Left lung (tissue), 4 donors: ENCODE measurements at regions not wholly inside any gene's neighbourhood (a gene's known extent, or its start where the extent isn't known, plus 50 kb on each side); places are given as distances from the start of the nearest gene placed in this dataset.

Source experiments
- ATAC-seq: fragments of 200-7000 bp; cut with Tn5 transposase; one replicate; pipeline ENCODE4 v1.9.1; 2020; ENCODE audit warnings: moderate library complexity
- DNase-seq, 4 donors: peaks; one replicate each; pipeline ENCODE4 v3.0.0-alpha.2; 2013 to 2020
- H3K27ac ChIP-seq, 2 donors: fragments of 200-600 bp; sonication (generic) in 1 of 2; one replicate each; pipeline versions ENCODE4 v1.5.0 to v1.8.0; 2020 to 2021
- H3K27me3 ChIP-seq, 2 donors: fragments of 200-600 bp; sonication (generic) in 1 of 2; one replicate each; pipeline versions ENCODE4 v1.5.0 to v1.8.0; 2020 to 2021
- H3K36me3 ChIP-seq, 2 donors: fragments of 200-600 bp; sonication (generic) in 1 of 2; one replicate each; pipeline versions ENCODE4 v1.5.0 to v1.8.0; 2020 to 2021
- H3K4me1 ChIP-seq, 2 donors: fragments of 200-600 bp; one replicate each; pipeline ENCODE4 v1.8.0; 2021
- H3K4me3 ChIP-seq, 2 donors: fragments of 200-600 bp; sonication (generic) in 1 of 2; one replicate each; pipeline versions ENCODE4 v1.5.0 to v1.8.0; 2020 to 2021; ENCODE audit warnings: mild to moderate bottlenecking in 1 of 2
- H3K9me3 ChIP-seq, 2 donors: fragments of 200-600 bp; sonication (generic) in 1 of 2; one replicate each; pipeline versions ENCODE4 v1.5.0 to v1.8.0; 2020 to 2021
- intact Hi-C, 2 donors: fragments of 100-400 bp; cut with DNase I; formaldehyde crosslinking; loops; one replicate each; pipeline versions ENCODE4 v1.11.2 to v1.14.2; 2022
- TF ChIP-seq, protein P1 (sequence below), 2 donors: fragments of 200-600 bp; sonication (generic) in 1 of 2; IDR thresholded peaks; one replicate each; pipeline versions ENCODE4 v1.5.0 to v1.8.0; 2021; ENCODE audit warnings: antibody characterized with exemption in 2 of 2
- donor health status: DM: no; HTN: yes; CAD: no.
- donor health status: DM: no; HTN: no; CAD: no.

DNA sequence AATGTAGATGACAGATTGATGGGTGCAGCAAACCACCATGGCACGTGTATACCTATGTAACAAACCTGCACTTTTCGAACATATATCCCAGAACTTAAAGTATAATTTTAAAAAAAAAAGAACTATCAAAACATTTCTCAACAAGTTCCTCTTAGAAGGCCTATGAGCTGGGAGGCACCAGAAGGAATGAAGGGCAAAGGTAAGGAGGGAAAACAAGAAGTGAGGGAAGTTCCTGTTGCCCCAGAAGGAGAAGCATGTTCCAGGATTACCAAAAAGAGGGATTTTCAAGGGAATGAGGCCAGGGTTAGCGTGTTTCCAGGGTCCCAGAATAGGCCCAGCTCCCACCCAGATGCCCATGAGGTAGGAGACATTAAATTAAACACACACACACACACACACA is 361.0 kb downstream of the SETD4 start:
- intact Hi-C loops, result no loop called here
- DNase-seq, result no peak
- Histone ChIP-seq H3K36me3 (no peaks in the 10 kb centered on the region), H3K9me3 (no peaks in the 10 kb centered on the region), H3K27me3 (peaks cover 0 to 2% of the 10 kb centered on the region in 2 donors), H3K4me1 (peaks cover 11 to 14% of the 10 kb centered on the region in 2 donors), H3K4me3 (no peak overlapping the region), H3K27ac (no peak overlapping the region)
- peak; percentile 32 for ATAC-seq
- TF ChIP-seq, protein P1, sequence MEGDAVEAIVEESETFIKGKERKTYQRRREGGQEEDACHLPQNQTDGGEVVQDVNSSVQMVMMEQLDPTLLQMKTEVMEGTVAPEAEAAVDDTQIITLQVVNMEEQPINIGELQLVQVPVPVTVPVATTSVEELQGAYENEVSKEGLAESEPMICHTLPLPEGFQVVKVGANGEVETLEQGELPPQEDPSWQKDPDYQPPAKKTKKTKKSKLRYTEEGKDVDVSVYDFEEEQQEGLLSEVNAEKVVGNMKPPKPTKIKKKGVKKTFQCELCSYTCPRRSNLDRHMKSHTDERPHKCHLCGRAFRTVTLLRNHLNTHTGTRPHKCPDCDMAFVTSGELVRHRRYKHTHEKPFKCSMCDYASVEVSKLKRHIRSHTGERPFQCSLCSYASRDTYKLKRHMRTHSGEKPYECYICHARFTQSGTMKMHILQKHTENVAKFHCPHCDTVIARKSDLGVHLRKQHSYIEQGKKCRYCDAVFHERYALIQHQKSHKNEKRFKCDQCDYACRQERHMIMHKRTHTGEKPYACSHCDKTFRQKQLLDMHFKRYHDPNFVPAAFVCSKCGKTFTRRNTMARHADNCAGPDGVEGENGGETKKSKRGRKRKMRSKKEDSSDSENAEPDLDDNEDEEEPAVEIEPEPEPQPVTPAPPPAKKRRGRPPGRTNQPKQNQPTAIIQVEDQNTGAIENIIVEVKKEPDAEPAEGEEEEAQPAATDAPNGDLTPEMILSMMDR (IDR thresholded peaks at IDR 0.05), result no peak

DNA sequence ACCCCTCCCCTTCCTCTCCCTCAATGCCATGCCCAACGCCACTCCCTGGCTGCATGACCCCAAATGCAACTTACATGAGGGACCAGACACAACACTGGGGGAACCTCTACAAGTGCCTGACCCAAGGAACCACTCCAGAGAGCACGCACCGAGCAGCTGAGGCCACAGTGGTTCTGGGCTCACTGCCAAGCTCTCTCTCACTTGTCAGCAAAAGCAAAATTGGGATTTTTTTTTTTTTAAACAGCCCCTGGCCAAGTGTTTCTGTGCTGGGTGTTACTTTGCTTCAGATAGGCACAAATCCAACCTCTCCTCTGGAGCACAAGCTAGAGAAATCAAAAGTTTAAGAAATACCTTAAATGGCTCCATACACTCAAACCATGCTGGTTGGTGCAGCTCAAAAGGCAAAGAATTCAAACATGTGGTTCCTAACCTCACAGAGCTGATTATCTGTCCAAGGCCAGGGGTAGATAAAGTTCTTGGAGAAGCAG is 363.0 kb downstream of the SETD4 start:
- peak; percentile 74 for ATAC-seq

DNA sequence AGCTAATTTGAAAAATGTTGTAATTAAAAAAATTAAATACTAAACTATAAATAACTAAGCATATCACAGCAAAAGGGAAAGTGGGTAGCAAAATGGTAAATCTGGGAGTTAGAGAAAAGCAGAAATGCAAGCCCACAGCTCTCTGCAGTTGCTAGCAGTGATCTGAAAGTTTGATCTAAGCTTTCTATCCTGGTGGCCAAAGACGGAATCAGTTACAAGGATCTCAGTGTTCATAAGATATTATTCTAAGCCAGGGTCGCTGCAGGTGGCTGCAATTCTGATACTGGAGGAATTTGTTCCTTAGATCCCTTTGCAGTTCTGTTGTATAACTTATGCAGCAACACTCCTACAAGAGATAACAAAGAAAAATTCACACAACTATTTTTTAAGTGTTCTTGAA is 363.7 kb downstream of the SETD4 start:
- ATAC-seq, result no peak
- H3K4me1 ChIP-seq, result peaks cover 11 to 14% of the 10 kb centered on the region in 2 donors
- H3K36me3 ChIP-seq, result no peaks in the 10 kb centered on the region
- intact Hi-C loops, result no loop called here
- TF ChIP-seq, protein P1 (IDR thresholded peaks at IDR 0.05), result peak in 1 of 2 donors; percentile 9
- H3K27ac ChIP-seq, result no peak overlapping the region
- H3K4me3 ChIP-seq, result no peak overlapping the region
- H3K27me3 ChIP-seq, result peaks cover 0 to 11% of the 10 kb centered on the region in 2 donors
- H3K9me3 ChIP-seq, result no peaks in the 10 kb centered on the region
- no peak for DNase-seq

More for the DNA sequence above, 363.0 kb downstream of the SETD4 start:
- TF ChIP-seq, protein P1 (IDR thresholded peaks at IDR 0.05), result no peak
- DNase-seq, result peak; percentile 53 to 80 (median 69)
- Histone ChIP-seq H3K4me1 (peaks cover 11 to 14% of the 10 kb centered on the region in 2 donors), H3K9me3 (no peaks in the 10 kb centered on the region), H3K27me3 (peaks cover 0 to 11% of the 10 kb centered on the region in 2 donors), H3K36me3 (no peaks in the 10 kb centered on the region), H3K27ac (no peak overlapping the region), H3K4me3 (no peak overlapping the region)
- intact Hi-C loops, result no loop called here

DNA sequence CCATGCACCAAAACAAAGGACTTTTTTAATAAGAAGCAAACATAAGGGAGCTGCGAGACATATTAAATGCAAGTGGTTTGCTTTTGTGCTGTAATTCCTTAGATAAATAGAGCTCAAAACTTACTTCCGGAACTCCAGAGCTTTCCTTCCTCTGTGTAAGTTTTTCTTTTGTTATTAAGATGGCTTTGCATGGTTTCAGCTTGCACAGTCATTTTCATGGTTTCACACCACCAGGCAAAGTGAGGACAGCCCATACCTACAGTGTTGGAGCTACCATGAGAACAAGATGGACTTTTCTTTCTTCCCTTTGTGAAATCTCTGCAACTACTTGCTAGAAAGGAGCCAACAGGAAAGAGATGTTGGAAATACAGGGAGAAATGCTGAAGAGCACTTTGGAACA is 368.0 kb downstream of the SETD4 start:
- Histone ChIP-seq H3K4me3 (no peak overlapping the region), H3K27ac (no peak overlapping the region), H3K4me1 (peaks cover 2 to 7% of the 10 kb centered on the region in 2 donors), H3K9me3 (no peaks in the 10 kb centered on the region), H3K36me3 (no peaks in the 10 kb centered on the region), H3K27me3 (peaks cover 0 to 18% of the 10 kb centered on the region in 2 donors)
- intact Hi-C loops, result no loop called here
- no peak for DNase-seq
- no peak for ATAC-seq
- TF ChIP-seq, protein P1 (IDR thresholded peaks at IDR 0.05), result no peak

DNA sequence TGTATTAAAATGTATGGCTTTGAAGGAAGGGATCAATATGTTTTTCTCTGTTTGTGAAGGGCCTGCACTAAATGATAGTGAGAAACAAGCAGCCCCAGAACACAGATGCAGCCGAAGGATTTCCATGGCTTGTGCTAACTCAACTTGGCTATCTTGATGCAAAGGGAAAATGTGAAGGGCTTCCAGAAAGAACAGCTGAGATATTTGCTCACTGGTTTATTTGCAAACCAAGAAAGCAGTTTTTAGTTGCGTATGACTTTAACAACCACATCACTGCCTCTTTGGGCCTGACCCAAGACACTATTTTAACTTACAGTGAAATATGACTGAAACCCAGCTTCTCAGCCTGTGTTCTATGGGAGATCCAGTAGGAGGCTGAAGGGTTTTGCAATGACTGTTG is 369.9 kb downstream of the SETD4 start:
- ATAC-seq, result no peak
- Histone ChIP-seq H3K9me3 (no peaks in the 10 kb centered on the region), H3K4me3 (no peak overlapping the region), H3K4me1 (no peaks in the 10 kb centered on the region), H3K27me3 (peaks cover 0 to 32% of the 10 kb centered on the region in 2 donors), H3K36me3 (no peaks in the 10 kb centered on the region), H3K27ac (no peak overlapping the region)
- TF ChIP-seq, protein P1 (IDR thresholded peaks at IDR 0.05), result no peak
- no peak for DNase-seq
- intact Hi-C loops, result no loop called here
